H9 (cell line): ENCODE measurements at regions not wholly inside any gene's neighbourhood (a gene's known extent, or its start where the extent isn't known, plus 50 kb on each side); places are given as distances from the start of the nearest gene placed in this dataset.

Experiments
- DNase-seq: peaks from one replicate; pipeline ENCODE4 v3.0.0-alpha.2; 2017
- H2AFZ ChIP-seq: one replicate; pipeline ENCODE4 v1.6.1; 2013; ENCODE audit warnings: mild to moderate bottlenecking, low read length, control low read depth, moderate library complexity
- H2AK5ac ChIP-seq: 2 replicates; pipeline ENCODE4 v1.6.1; 2013; ENCODE audit warnings: low read length, control low read depth, mixed read lengths; ENCODE audit not compliant: insufficient read length
- H2BK120ac ChIP-seq: one replicate; pipeline ENCODE4 v1.6.1; 2013; ENCODE audit warnings: low read depth, mild to moderate bottlenecking, low read length, control low read depth, inconsistent platforms; ENCODE audit not compliant: poor library complexity, severe bottlenecking
- H2BK12ac ChIP-seq: 2 replicates; pipeline ENCODE4 v1.6.1; 2013; ENCODE audit warnings: low read length, control low read depth, mixed read lengths, low read depth; ENCODE audit not compliant: insufficient read length
- H2BK15ac ChIP-seq: 2 replicates; pipeline ENCODE4 v1.6.1; 2013; ENCODE audit warnings: low read depth, low read length, control low read depth
- H2BK20ac ChIP-seq: one replicate; pipeline ENCODE4 v1.6.1; 2013; ENCODE audit warnings: low read depth, mild to moderate bottlenecking, low read length, control low read depth, inconsistent platforms; ENCODE audit not compliant: poor library complexity, severe bottlenecking
- H2BK5ac ChIP-seq: 2 replicates; pipeline ENCODE4 v1.6.1; 2013; ENCODE audit warnings: low read length, control low read depth, mixed read lengths; ENCODE audit not compliant: insufficient read length
- H3K14ac ChIP-seq: 2 replicates; pipeline ENCODE4 v1.6.1; 2013; ENCODE audit warnings: low read length, control low read depth; ENCODE audit not compliant: insufficient read depth
- H3K18ac ChIP-seq: 2 replicates; pipeline ENCODE4 v1.6.1; 2013; ENCODE audit warnings: low read depth, mild to moderate bottlenecking, mixed read lengths, low read length, control low read depth; ENCODE audit not compliant: insufficient read length
- H3K23ac ChIP-seq: 2 replicates; pipeline ENCODE4 v1.6.1; 2013; ENCODE audit warnings: low read length, control low read depth, mixed read lengths, low read depth; ENCODE audit not compliant: insufficient read length
- H3K23me2 ChIP-seq: 2 replicates; pipeline ENCODE4 v1.6.1; 2013; ENCODE audit warnings: low read depth, mild to moderate bottlenecking, mixed read lengths, low read length, control low read depth; ENCODE audit not compliant: insufficient read length, poor library complexity, severe bottlenecking
- H3K27ac ChIP-seq: 2 replicates; pipeline ENCODE4 v1.5.1; 2013; ENCODE audit warnings: low read length, control low read depth, mixed read lengths, low read depth; ENCODE audit not compliant: insufficient read length
- H3K27me3 ChIP-seq: 2 replicates; pipeline ENCODE4 v1.6.1; 2013; ENCODE audit warnings: low read length, control low read depth, inconsistent platforms; ENCODE audit not compliant: insufficient read depth
- H3K4ac ChIP-seq: 2 replicates; pipeline ENCODE4 v1.6.1; 2013; ENCODE audit warnings: low read depth, mild to moderate bottlenecking, control low read depth, inconsistent platforms, low read length, moderate library complexity
- H3K4me1 ChIP-seq: 2 replicates; pipeline ENCODE4 v1.6.1; 2013; ENCODE audit warnings: low read length, control low read depth, inconsistent platforms; ENCODE audit not compliant: insufficient read depth
- H3K4me2 ChIP-seq: 2 replicates; pipeline ENCODE4 v1.6.1; 2013; ENCODE audit warnings: low read length, control low read depth, mixed read lengths; ENCODE audit not compliant: insufficient read length, insufficient read depth
- H3K56ac ChIP-seq: 2 replicates; pipeline ENCODE4 v1.6.1; 2013; ENCODE audit warnings: low read depth, mild to moderate bottlenecking, mixed read lengths, low read length, control low read depth; ENCODE audit not compliant: insufficient read length
- H3K79me1 ChIP-seq: 2 replicates; pipeline ENCODE4 v1.6.1; 2013; ENCODE audit warnings: low read depth, mild to moderate bottlenecking, moderate library complexity, low read length, control low read depth, inconsistent platforms; ENCODE audit not compliant: insufficient read depth, poor library complexity, severe bottlenecking
- H3K79me2 ChIP-seq: 2 replicates; pipeline ENCODE4 v1.6.1; 2013; ENCODE audit warnings: low read length, control low read depth, inconsistent platforms; ENCODE audit not compliant: insufficient read depth
- H3K9ac ChIP-seq: 2 replicates; pipeline ENCODE4 v1.6.1; 2013; ENCODE audit warnings: low read length, control low read depth, mixed read lengths; ENCODE audit not compliant: insufficient read length; ENCODE audit errors: extremely low read depth
- H3K9me3 ChIP-seq: one replicate; pipeline ENCODE4 v1.6.1; 2013; ENCODE audit warnings: low read depth, low read length, inconsistent platforms; ENCODE audit not compliant: control insufficient read depth
- H3T11ph ChIP-seq: one replicate; pipeline ENCODE4 v1.6.1; 2013; ENCODE audit warnings: mild to moderate bottlenecking, low read length, control low read depth, inconsistent platforms
- H4K20me1 ChIP-seq: one replicate; pipeline ENCODE4 v1.6.1; 2013; ENCODE audit not compliant: control insufficient read depth, insufficient read length, insufficient read depth
- H4K5ac ChIP-seq: 2 replicates; pipeline ENCODE4 v1.6.1; 2013; ENCODE audit warnings: low read depth, mild to moderate bottlenecking, mixed read lengths, low read length, control low read depth; ENCODE audit not compliant: insufficient read length
- H4K8ac ChIP-seq: replicated peaks from 2 replicates; pipeline ENCODE4 v1.6.1; 2013; ENCODE audit warnings: low read length, control low read depth, mixed read lengths, low read depth; ENCODE audit not compliant: insufficient read length
- H4K91ac ChIP-seq: 2 replicates; pipeline ENCODE4 v1.6.1; 2013; ENCODE audit warnings: low read depth, mild to moderate bottlenecking, moderate library complexity, mixed read lengths, low read length, control low read depth; ENCODE audit not compliant: insufficient read length
- H3K27ac Mint-ChIP-seq, 3 experiments: 2 replicates in 2 of 3; 3 replicates in 1 of 3; pipeline ENCODE4 v1.8.0; 2020 to 2021; ENCODE audit warnings: mixed read lengths in 3 of 3, mild to moderate bottlenecking in 1 of 3, moderate library complexity in 1 of 3
- H3K27me3 Mint-ChIP-seq: 2 replicates; pipeline ENCODE4 v1.8.0; 2021; ENCODE audit warnings: low read depth, mild to moderate bottlenecking, moderate library complexity, mixed read lengths
- H3K36me3 Mint-ChIP-seq, 3 experiments: 2 replicates in 2 of 3; 3 replicates in 1 of 3; pipeline ENCODE4 v1.8.0; 2020 to 2021; ENCODE audit warnings: low read depth in 3 of 3, mixed read lengths in 3 of 3; ENCODE audit not compliant: insufficient read depth in 1 of 3
- H3K4me1 Mint-ChIP-seq, 2 experiments: 2 replicates each; pipeline ENCODE4 v1.8.0; 2020; ENCODE audit warnings: mixed read lengths in 2 of 2
- H3K4me3 Mint-ChIP-seq, 2 experiments: 2 replicates in 1 of 2; 3 replicates in 1 of 2; pipeline ENCODE4 v1.8.0; 2020 to 2021; ENCODE audit warnings: mild to moderate bottlenecking in 2 of 2, mixed read lengths in 2 of 2, moderate library complexity in 1 of 2
- H3K9me3 Mint-ChIP-seq, 2 experiments: 2 replicates in 1 of 2; 3 replicates in 1 of 2; pipeline ENCODE4 v1.8.0; 2020; ENCODE audit warnings: mild to moderate bottlenecking in 2 of 2, mixed read lengths in 2 of 2, moderate library complexity in 1 of 2
- CTCF ChIP-seq: fragments of 200-600 bp; sonication (generic); conservative IDR thresholded peaks from 3 replicates; pipeline ENCODE4 v1.8.0; 2021; ENCODE audit warnings: antibody characterized with exemption, mild to moderate bottlenecking
- WGBS: extraction: QIAGEN DNeasy Blood & Tissue Kit; methylation state at CpG from one replicate; pipeline ENCODE4 v1.1.7; 2013; ENCODE audit warnings: missing lambda C conversion rate, low lambda C conversion rate, mixed read lengths; ENCODE audit not compliant: insufficient read length; ENCODE audit errors: extremely low coverage; 5-methylcytosine and 5-hydroxymethylcytosine counted together

- WGBS, result no CpG with 5 or more reads among the region's 3 CpGs
- H3K9me3 Mint-ChIP-seq, result peaks cover 93 to 96% of the 10 kb centered on the region in 2 experiments
- H4K91ac ChIP-seq, result no peak overlapping the region
These were observed 124.4 kb downstream of the ZNF33B start for GRCh38 chr10:42513921-42514320.

More at GRCh38 chr10:42513921-42514320, 124.4 kb downstream of the ZNF33B start:
- no peak overlapping the region for H2BK20ac ChIP-seq
- no peaks in the 10 kb centered on the region for H3K4me1 ChIP-seq
- Mint-ChIP-seq H3K27ac (no peak overlapping the region), H3K27me3 (peaks cover 6% of the 10 kb centered on the region), H3K36me3 (peaks cover 16 to 41% (median 20%) of the 10 kb centered on the region in 3 experiments), H3K4me1 (no peaks in the 10 kb centered on the region), H3K4me3 (no peak overlapping the region)
- no peak overlapping the region for H3T11ph ChIP-seq
- H3K27me3 ChIP-seq, result no peaks in the 10 kb centered on the region
- H3K27ac ChIP-seq, result no peak overlapping the region
- no peak overlapping the region for H3K4ac ChIP-seq
- no peak overlapping the region for H4K8ac ChIP-seq
- no peak overlapping the region for H3K14ac ChIP-seq
- H3K9me3 ChIP-seq, result peaks cover 67% of the 10 kb centered on the region
- no peak overlapping the region for H3K23ac ChIP-seq
- no peak overlapping the region for H3K4me2 ChIP-seq
- DNase-seq, result no peak
- H3K9ac ChIP-seq, result no peak overlapping the region
- H3K56ac ChIP-seq, result no peak overlapping the region
- no peaks in the 10 kb centered on the region for H3K79me2 ChIP-seq
- no peak overlapping the region for H4K5ac ChIP-seq
- TF ChIP-seq CTCF, result no peak
- no peak overlapping the region for H2BK120ac ChIP-seq
- H3K18ac ChIP-seq, result no peak overlapping the region
- H2AFZ ChIP-seq, result no peak overlapping the region
- H2BK12ac ChIP-seq, result no peak overlapping the region
- no peaks in the 10 kb centered on the region for H4K20me1 ChIP-seq
- no peaks in the 10 kb centered on the region for H3K79me1 ChIP-seq
- no peak overlapping the region for H2BK15ac ChIP-seq
- H3K23me2 ChIP-seq, result no peaks in the 10 kb centered on the region
- H2AK5ac ChIP-seq, result no peak overlapping the region
- H2BK5ac ChIP-seq, result no peak overlapping the region
